Activated B cell treated with CpG ODN at 0.5 μM for 24 hours (primary cell): ENCODE measurements at regions not wholly inside any gene's neighbourhood (a gene's known extent, or its start where the extent isn't known, plus 50 kb on each side); places are given as distances from the start of the nearest gene placed in this dataset.

ENCODE experiments used
- ATAC-seq: fragments of 200-7000 bp; cut with Tn5 transposase; one replicate; pipeline ENCODE4 v1.10.0; 2021; ENCODE audit warnings: low read depth, mild to moderate bottlenecking, moderate library complexity
- CTCF ChIA-PET: fragments of 350-600 bp; sonication (Branson Sonifier 250); formaldehyde crosslinking; loops from one replicate; lab custom pipeline; 2021; ENCODE audit warnings: antibody characterized with exemption; lab: Charles Lee
- POLR2A ChIA-PET: fragments of 350-600 bp; sonication (Branson Sonifier 250); formaldehyde crosslinking; loops from one replicate; lab custom pipeline; 2021; ENCODE audit warnings: antibody characterized with exemption; lab: Charles Lee
- DNase-seq: peaks from one replicate; pipeline ENCODE4 v3.0.0; 2022
- H3K27ac Mint-ChIP-seq: one replicate; pipeline ENCODE4 v1.8.0; 2020; ENCODE audit warnings: mixed read lengths
- H3K27me3 Mint-ChIP-seq: one replicate; pipeline ENCODE4 v1.8.0; 2021; ENCODE audit warnings: mixed read lengths
- H3K36me3 Mint-ChIP-seq: one replicate; pipeline ENCODE4 v1.8.0; 2021; ENCODE audit warnings: low read depth, mixed read lengths
- H3K4me1 Mint-ChIP-seq: one replicate; pipeline ENCODE4 v1.8.0; 2021; ENCODE audit warnings: mixed read lengths
- H3K4me3 Mint-ChIP-seq: one replicate; pipeline ENCODE4 v1.8.0; 2020; ENCODE audit warnings: mild to moderate bottlenecking, mixed read lengths
- H3K9me3 Mint-ChIP-seq: one replicate; pipeline ENCODE4 v1.8.0; 2020; ENCODE audit warnings: mixed read lengths
- CTCF ChIP-seq: fragments of 200-600 bp; IDR thresholded peaks from one replicate; pipeline ENCODE4 v1.8.0; 2022; ENCODE audit warnings: antibody characterized with exemption, mild to moderate bottlenecking
- intact Hi-C: fragments of 100-400 bp; cut with micrococcal nuclease; formaldehyde crosslinking; loops from one replicate; pipeline ENCODE4 v1.15.1; 2024

- POLR2A ChIA-PET: no interaction called here
- Mint-ChIP-seq H3K4me3 (no peak overlapping the region), H3K4me1 (no peaks in the 10 kb centered on the region), H3K36me3 (no peaks in the 10 kb centered on the region), H3K9me3 (no peaks in the 10 kb centered on the region), H3K27ac (no peak overlapping the region), H3K27me3 (peaks cover 5% of the 10 kb centered on the region)
- no peak for TF ChIP-seq CTCF
- no peak for DNase-seq
- intact Hi-C loops: no loop called here
- CTCF ChIA-PET: no interaction called here
- ATAC-seq: no peak
Observed at GRCh38 chr2:128834207-128834879, 515.7 kb upstream of the HS6ST1 start.

GRCh38 chr2:128834880-128835252, 516.2 kb upstream of the HS6ST1 start:
- no peak for DNase-seq
- TF ChIP-seq CTCF: no peak
- Mint-ChIP-seq H3K27ac (no peak overlapping the region), H3K36me3 (no peaks in the 10 kb centered on the region), H3K9me3 (no peaks in the 10 kb centered on the region), H3K27me3 (peaks cover 7% of the 10 kb centered on the region), H3K4me3 (no peak overlapping the region), H3K4me1 (no peaks in the 10 kb centered on the region)
- ChIA-PET CTCF (no interaction called here), POLR2A (no interaction called here)
- ATAC-seq: no peak
- intact Hi-C loops: no loop called here

- no peak overlapping the region for H3K4me3 Mint-ChIP-seq
- no peak overlapping the region for H3K27ac Mint-ChIP-seq
- no peak for ATAC-seq
- H3K9me3 Mint-ChIP-seq: no peaks in the 10 kb centered on the region
- no peaks in the 10 kb centered on the region for H3K4me1 Mint-ChIP-seq
- no peak for DNase-seq
- TF ChIP-seq CTCF: no peak
- no peaks in the 10 kb centered on the region for H3K36me3 Mint-ChIP-seq
- ChIA-PET POLR2A (no interaction called here), CTCF (no interaction called here)
- intact Hi-C loops: no loop called here
- H3K27me3 Mint-ChIP-seq: peaks cover 7% of the 10 kb centered on the region
Observed at GRCh38 chr2:128835342-128835855, 516.7 kb upstream of the HS6ST1 start.

GRCh38 chr2:128835974-128836373, 517.3 kb upstream of the HS6ST1 start:
- CTCF ChIA-PET: no interaction called here
- DNase-seq (no peak), ATAC-seq (no peak)

More at GRCh38 chr2:128835974-128836373, 517.3 kb upstream of the HS6ST1 start:
- no peak for TF ChIP-seq CTCF
- intact Hi-C loops: no loop called here
- no peaks in the 10 kb centered on the region for H3K9me3 Mint-ChIP-seq
- H3K36me3 Mint-ChIP-seq: no peaks in the 10 kb centered on the region
- peaks cover 7% of the 10 kb centered on the region for H3K27me3 Mint-ChIP-seq
- POLR2A ChIA-PET: no interaction called here
- H3K27ac Mint-ChIP-seq: no peak overlapping the region
- no peaks in the 10 kb centered on the region for H3K4me1 Mint-ChIP-seq
- H3K4me3 Mint-ChIP-seq: no peak overlapping the region
